T1000 (cell line): ENCODE measurements at regions not wholly inside any gene's neighbourhood (a gene's known extent, or its start where the extent isn't known, plus 50 kb on each side); places are given as distances from the start of the nearest gene placed in this dataset.
"Not testable (repeated sequence)": the region's sequence is repeated elsewhere in the genome, so short reads cannot be mapped to it uniquely, and the experiment has no call there.

ENCODE experiments used
- DNase-seq: peaks from one replicate; lab custom pipeline; 2025; ENCODE audit warnings: mixed read lengths; lab: John Stamatoyannopoulos, UW

GRCh38 chr6:84872996-84873723, 108.8 kb upstream of the TBX18 start:
- no peak for DNase-seq

GRCh38 chr6:84871925-84872324, 107.5 kb upstream of the TBX18 start:
- DNase-seq: no peak

- DNase-seq: no peak
Measured at GRCh38 chr6:84870672-84871071, 106.3 kb upstream of the TBX18 start.

DNA sequence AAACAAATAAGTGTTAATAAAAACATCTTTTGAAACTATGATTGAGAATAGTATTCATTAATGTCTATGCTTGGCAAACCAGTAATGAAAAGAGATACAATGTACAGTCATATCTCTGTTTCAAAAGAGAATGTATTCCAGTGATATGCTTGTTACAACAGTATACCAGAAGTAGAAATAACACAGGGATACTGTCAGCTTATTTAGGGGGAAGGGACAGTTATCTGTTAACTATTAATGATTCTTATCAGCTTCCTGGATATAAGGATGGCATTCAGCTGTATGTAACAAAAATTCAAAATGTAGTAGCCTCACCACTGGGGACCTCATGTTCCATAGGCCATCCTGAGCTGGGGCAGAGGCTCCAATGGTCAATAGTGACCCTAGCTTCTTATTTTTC, 103.8 kb upstream of the TBX18 start:
- DNase-seq: no peak

DNA sequence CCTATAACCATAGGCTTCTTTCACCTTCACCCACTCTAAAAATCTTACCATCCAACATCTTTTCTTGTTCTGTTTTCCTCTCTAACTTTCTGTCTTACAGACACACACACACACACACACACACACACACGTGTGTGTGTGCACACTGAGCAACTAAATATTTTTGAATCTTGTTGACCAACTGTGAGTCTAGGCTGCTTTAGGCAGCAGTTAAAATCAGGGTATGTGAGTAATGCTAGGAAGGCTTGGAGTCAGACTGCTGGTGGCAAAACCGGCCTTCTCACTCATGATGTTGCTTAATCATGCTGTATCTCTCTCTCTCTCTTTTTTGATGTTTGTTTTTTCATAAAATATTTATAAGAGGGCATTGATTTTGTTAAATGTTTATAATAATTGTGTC, 103.1 kb upstream of the TBX18 start:
- DNase-seq: no peak

GRCh38 chr6:84866715-84867114, 102.3 kb upstream of the TBX18 start:
- no peak for DNase-seq

- not testable (repeated sequence) for DNase-seq
Measured at GRCh38 chr6:84865372-84865771, 101.0 kb upstream of the TBX18 start.

DNA sequence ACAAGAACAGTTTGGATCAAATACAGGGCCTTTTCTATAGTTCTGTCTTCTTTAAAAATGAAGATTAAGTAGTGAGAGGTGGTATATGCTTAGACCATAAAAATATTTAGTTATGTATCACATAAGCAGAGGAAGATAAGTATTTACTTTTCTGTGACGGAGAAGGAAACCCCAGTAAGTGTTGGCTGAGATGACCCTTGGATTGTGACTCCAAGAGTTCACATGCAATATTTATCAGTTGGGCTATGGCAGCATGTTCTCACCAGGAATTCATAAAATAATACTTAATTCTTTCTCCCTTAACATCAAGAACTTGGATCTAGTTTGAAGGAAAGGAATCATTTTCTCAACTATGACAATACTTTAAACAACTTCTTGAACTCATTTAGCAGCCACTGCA, 98.4 kb upstream of the TBX18 start:
- DNase-seq: no peak

DNA sequence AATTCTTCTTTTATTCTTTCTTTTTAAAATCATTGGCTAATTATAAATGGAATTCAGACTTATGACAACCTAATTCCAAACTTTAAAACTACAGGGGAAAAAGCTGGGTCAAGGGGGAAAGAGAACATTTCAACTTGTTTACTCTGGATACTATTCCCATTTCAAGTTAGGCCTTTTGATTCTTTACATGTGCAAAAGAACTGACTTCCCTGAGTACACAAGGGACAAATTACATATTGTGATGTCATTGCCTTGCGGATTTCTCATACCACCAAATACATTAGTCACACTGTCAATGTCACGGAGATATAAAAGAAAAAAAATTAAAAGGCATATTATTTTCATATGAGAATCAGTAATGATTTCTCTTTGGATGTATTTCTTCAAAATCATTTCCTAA, 96.5 kb upstream of the TBX18 start:
- no peak for DNase-seq

GRCh38 chr6:84860509-84860908, 96.1 kb upstream of the TBX18 start:
- DNase-seq: no peak

DNA sequence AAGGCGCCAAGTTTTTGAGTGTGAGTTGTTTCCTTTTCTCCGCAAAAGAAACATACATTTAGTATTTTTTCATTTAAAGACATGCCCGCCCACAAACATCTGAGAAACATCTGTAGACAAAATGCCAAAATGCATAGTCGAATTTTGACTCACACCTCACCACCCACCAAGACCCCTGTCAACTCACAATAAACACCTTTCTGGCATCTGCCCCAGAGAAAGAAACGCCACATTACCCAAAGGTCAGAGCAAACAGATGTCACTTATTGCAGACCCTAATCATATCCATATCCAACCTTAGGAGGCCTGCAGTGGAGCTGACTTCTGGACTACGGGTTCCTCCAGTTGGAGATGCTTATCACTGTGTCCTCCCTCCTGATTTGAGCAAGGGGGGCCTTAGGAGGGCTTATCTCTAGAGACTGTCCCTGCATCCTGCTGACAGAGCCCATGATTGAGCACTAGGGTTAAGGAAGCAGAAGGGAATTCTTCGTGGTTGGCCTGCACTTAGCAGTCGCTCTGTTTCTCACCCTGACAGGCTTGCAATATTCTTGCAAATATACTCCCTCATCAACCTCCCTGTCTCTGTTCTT, 90.5 kb upstream of the TBX18 start:
- DNase-seq: no peak

- no peak for DNase-seq
Measured at GRCh38 chr6:84853901-84854300, 89.5 kb upstream of the TBX18 start.

- no peak for DNase-seq
Measured at GRCh38 chr6:84848960-84849359, 84.6 kb upstream of the TBX18 start.

DNA sequence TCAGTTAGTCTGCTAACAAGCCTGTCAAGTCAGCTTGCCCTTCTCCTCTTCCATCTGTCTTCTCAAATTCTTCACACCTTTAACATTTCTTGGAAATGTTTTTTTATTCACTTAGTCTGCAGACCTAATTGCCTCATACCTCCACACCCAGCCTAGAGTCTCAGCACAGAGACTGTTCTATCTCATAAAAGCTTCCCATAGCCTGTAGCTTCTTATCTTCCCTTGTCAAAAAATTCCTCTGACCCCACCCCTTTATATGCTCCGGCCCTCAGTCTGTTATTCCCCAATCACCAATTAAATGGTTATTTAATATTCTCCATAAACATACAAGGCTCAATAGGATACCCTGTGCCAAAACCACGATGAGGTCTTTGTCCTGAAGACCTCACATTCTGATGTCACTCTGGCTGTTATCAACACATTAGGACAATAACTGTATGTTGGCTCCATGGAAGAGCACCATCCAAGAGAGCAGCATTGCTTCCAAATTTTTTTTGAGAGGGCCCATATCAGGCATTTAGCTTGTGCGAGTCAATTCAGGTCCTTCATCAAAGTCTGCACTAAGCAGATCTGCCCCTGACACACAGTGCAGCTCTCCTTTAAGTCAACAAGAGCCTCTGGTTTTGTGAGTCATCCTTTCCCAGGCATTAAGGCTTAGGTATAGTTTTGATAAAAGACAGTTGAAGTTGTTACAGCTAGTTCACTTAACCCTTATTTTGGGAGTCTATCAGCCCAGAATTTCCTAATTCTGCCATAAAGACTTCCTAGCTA, 83.2 kb upstream of the TBX18 start:
- no peak for DNase-seq

- DNase-seq: no peak
Measured at GRCh38 chr6:84842525-84843166, 78.2 kb upstream of the TBX18 start.

GRCh38 chr6:84837068-84837866, 72.9 kb upstream of the TBX18 start:
- not testable (repeated sequence) for DNase-seq

DNA sequence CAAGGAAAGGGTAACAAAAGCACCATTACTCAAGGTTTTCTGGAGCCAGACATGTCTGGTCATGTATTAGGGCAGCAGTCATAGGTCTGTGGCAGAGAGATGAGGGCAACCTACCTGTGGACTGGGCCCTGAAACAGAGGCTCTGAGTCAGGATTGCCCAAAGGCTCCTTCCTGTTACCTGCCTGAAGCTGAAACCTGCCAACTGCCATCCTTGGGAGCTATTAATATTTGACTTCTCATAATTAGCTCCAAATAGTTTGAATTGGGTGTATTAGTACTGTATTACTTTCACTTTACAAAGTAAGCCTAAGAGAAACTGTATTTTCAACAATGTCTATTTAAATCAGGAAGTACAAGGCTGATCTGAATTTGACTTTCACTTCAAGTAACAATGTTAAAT, 72.0 kb upstream of the TBX18 start:
- DNase-seq: no peak

DNA sequence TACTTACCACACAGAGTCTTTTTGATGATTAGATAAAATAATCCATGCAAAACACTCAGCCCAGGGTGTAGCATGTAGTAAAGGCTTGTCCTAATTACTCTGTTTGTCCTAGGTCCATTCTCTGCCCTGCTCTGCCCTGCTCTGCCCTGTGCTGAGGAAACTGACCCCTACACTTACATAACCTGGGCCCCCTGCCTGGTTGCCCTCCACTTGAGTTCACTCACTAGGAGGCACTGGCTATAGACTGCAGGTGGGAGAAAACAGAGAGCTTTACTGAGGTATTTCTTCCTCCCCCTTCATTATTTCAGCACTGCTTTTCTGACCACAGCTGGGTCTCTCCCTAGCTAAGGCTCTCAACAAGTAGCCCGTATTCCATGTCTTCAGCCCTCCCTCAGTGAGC, 70.9 kb upstream of the TBX18 start:
- DNase-seq: no peak

GRCh38 chr6:84831924-84832323, 67.5 kb upstream of the TBX18 start:
- DNase-seq: not testable (repeated sequence)

DNA sequence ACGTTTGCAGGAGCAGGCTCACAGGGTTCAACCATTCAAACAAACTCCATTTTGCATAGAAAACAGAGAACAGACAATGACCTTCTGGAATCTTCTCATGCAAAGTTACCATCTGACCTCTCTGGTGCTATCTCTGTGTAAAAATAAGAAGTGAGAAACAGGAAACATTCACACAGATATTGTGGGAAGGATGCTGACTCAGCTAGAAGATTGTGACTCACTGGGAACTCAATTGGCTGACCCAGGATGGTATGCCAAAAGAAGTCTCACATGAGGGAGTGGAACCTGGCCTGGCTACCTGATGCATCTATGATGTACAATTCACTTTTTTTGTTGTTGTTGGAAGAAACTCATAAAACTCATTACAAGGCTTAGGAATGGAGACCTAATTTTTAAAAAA, 61.1 kb upstream of the TBX18 start:
- no peak for DNase-seq

DNA sequence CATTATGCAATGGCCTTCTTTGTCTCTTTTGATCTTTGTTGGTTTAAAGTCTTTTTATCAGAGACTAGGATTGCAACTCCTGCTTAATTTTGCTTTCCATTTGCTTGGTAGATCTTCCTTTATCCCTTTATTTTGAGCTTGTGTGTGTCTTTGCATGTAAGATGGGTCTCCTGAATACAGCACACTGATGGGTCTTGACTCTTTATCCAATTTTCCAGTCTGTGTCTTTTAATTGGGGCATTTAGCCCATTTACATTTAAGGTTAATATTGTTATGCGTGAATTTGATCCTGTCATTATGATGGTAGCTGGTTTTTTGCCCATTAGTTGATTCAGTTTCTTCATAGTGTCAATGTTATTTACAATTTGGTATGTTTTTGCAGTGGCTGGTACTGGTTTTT, 56.9 kb upstream of the TBX18 start:
- DNase-seq: not testable (repeated sequence)

GRCh38 chr6:84816741-84817140, 52.3 kb upstream of the TBX18 start:
- DNase-seq: no peak
